AG09309 (cell line): ENCODE measurements at regions not wholly inside any gene's neighbourhood (a gene's known extent, or its start where the extent isn't known, plus 50 kb on each side); places are given as distances from the start of the nearest gene placed in this dataset.

Experiments used
- DNase-seq: peaks from one replicate; pipeline ENCODE4 v3.0.0-alpha.2; 2010; ENCODE audit warnings: low read depth
- H3K4me3 ChIP-seq: 2 replicates; pipeline ENCODE4 v1.5.1; 2011; ENCODE audit warnings: mild to moderate bottlenecking, low read depth, low read length, moderate library complexity; ENCODE audit not compliant: control insufficient read depth
- TF ChIP-seq, protein P1 (sequence below): IDR thresholded peaks from 2 replicates; pipeline ENCODE4 v1.5.1; 2011; ENCODE audit warnings: mild to moderate bottlenecking, low read depth, low read length, inconsistent platforms; ENCODE audit not compliant: insufficient read depth, control insufficient read depth; ENCODE audit errors: missing control alignments

DNA sequence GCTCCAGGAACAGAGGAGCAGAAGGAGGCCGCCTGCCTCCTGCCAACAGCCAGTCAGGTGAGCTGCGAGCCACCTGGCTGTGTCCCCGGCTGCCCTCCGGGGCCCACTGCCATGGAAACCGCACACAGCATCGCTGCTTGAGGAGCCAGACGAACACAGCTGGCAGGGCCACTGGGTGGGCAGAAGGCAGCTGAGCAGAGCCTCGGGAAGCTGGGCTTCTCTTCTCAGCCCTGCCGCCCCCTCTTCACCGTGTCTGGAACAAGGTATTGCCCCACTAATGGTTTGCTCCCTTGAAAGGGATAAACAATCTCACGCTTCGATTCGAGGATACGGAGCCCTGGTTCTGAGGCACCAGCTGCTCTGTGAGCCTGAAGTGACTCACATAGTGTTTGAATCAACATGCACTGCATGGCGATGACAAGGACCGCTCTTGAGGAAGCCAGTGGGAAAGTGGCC is 63.7 kb upstream of the RUFY1 start:
- no peak overlapping the region for H3K4me3 ChIP-seq
- TF ChIP-seq, protein P1, sequence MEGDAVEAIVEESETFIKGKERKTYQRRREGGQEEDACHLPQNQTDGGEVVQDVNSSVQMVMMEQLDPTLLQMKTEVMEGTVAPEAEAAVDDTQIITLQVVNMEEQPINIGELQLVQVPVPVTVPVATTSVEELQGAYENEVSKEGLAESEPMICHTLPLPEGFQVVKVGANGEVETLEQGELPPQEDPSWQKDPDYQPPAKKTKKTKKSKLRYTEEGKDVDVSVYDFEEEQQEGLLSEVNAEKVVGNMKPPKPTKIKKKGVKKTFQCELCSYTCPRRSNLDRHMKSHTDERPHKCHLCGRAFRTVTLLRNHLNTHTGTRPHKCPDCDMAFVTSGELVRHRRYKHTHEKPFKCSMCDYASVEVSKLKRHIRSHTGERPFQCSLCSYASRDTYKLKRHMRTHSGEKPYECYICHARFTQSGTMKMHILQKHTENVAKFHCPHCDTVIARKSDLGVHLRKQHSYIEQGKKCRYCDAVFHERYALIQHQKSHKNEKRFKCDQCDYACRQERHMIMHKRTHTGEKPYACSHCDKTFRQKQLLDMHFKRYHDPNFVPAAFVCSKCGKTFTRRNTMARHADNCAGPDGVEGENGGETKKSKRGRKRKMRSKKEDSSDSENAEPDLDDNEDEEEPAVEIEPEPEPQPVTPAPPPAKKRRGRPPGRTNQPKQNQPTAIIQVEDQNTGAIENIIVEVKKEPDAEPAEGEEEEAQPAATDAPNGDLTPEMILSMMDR = no peak
- DNase-seq = peak; percentile 17

DNA sequence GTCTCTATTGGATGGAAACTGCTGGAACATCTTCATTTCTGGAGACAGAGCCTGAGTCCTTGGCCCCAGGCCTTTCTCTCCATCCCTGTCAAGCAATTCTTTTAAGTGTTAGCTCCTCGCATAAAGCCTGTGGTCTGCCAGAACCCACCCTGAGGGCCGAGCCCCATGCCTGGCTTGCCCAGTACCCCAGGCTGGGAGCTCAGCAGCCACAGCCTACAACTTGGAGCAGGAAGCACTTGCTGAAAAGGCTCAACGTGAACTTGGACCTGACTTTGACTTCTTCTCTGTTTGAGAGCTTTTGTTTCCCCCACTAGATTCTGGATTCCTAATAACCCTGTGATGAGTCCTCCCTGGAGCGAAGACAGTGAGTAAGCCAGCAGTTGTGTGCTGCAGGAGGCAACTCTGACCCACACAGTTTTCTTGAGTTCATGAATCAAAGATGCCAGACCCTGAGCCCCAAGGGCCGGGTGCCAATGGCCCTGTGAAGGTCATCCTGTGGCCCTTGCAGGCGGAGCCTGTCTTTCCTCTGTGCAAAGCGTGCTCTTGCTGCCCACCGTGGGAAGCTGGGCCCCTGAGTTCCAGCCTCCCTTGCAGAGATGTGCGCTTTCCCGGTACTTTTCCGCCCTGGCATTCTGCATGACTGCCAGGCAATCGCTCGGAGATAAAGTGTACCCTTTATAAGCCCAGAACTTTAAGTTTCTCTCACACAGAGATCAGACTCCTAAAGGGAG is 64.3 kb upstream of the RUFY1 start:
- TF ChIP-seq, protein P1 = no peak

DNA sequence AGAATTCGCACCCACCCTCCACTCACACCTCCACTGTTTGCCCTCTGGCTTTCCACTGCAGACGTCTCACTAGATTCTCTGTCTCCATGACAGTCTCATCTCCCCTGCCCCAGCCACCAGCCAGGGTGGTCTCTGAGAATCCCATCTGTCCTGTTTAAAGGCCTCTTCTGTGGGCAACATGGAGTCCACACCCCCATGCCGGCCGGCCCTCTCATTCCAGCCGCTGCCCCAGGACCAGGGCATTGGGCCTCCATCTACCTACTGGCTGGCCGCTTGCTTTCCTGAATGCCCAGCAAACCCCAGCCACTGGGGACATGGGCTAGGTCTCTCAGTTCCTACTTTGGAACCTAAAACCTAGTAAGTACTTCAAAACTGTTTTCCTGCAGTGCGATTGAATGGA is 65.6 kb upstream of the RUFY1 start:
- no peak overlapping the region for H3K4me3 ChIP-seq
- DNase-seq = no peak
- TF ChIP-seq, protein P1 = no peak

More for the DNA sequence above, 64.3 kb upstream of the RUFY1 start:
- H3K4me3 ChIP-seq = no peak overlapping the region
- no peak for DNase-seq

DNA sequence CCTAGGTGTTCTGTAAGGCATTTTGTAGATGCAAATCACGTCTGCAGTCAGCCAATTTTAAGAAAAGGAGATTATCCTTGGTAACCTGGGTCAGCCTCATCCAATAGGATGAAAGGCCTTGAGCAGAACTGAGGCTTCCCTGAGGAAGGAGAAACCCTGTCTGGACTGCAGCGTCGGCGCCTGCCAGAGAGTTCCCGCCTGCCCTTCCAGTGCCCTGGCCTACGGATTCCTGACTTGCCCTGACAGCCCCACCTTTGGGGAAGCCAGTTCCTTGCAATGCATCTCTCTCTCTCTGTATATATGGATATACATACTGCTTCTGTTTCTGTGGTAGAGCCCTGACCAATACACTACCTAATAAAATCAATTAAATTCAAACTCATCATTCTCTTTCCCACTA is 66.2 kb upstream of the RUFY1 start:
- DNase-seq = no peak
- no peak overlapping the region for H3K4me3 ChIP-seq
- TF ChIP-seq, protein P1 = no peak

DNA sequence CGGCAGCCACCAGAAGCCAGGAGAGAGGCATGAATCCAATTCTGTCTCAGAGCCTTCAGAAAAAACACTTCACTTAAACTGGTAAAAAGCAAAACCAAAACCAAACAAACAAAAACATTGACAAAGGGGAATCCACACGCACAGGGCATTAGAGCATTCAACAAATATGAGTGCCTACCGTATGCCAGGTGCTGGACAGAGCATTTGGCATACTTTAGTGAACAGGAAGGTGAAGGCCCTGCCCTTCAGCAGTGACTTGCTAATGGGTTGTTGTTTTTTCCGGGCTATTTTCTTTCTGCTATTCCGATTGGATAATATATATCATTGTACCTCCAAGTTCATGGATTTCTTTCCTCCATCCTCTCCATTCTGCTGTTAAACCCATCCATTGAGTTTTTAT is 71.7 kb upstream of the RUFY1 start:
- TF ChIP-seq, protein P1 = no peak
- H3K4me3 ChIP-seq = no peak overlapping the region
- no peak for DNase-seq

DNA sequence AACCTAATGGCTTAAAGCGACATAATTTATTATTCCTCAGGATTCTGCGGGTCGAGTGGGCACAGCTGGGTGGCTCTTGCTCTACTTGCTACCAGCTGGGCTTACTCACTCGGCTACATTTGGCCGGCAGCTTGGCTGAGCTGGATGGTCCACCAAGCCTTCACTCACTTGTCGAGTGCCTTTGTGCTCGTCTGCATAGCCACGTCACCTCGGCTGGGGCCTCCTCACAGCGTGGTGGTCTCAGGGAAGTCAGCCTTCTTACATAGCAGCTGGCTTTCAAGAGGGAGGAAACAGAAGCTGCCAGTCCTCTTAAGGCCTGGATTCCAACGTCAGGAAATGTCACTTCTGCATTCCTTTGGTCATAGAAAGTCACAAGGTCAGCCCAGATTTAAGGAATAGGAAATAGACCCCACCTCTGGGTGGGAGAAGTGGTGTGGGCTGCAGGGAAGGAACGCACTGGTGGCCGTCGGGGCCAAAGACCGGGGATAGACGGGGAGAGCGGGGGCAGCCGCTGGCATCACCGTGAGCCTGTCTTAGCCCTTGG is 75.1 kb upstream of the RUFY1 start:
- TF ChIP-seq, protein P1 = no peak
- H3K4me3 ChIP-seq = no peak overlapping the region
- DNase-seq = no peak
